Mucosa of rectum (tissue), 2 donors: ENCODE measurements at regions not wholly inside any gene's neighbourhood (a gene's known extent, or its start where the extent isn't known, plus 50 kb on each side); places are given as distances from the start of the nearest gene placed in this dataset.

Experiments
- H3K27ac ChIP-seq, 2 donors: one replicate each; pipeline ENCODE4 v1.7.0; 2013; ENCODE audit warnings: inconsistent platforms in 2 of 2, low read depth in 2 of 2, low read length in 2 of 2
- H3K27me3 ChIP-seq, 2 donors: one replicate each; pipeline ENCODE4 v1.7.0; 2013; ENCODE audit warnings: low read length in 2 of 2; ENCODE audit not compliant: control insufficient read depth in 2 of 2, insufficient read depth in 2 of 2
- H3K36me3 ChIP-seq, 2 donors: one replicate each; pipeline ENCODE4 v1.7.0; 2013; ENCODE audit warnings: low read length in 2 of 2; ENCODE audit not compliant: control insufficient read depth in 2 of 2, insufficient read depth in 2 of 2
- H3K4me1 ChIP-seq, 2 donors: one replicate each; pipeline ENCODE4 v1.7.0; 2013; ENCODE audit warnings: low read length in 2 of 2, mild to moderate bottlenecking in 1 of 2; ENCODE audit not compliant: control insufficient read depth in 2 of 2, insufficient read depth in 2 of 2
- H3K4me3 ChIP-seq, 2 donors: one replicate each; pipeline ENCODE4 v1.7.0; 2013; ENCODE audit warnings: low read length in 2 of 2
- H3K9ac ChIP-seq, 2 donors: one replicate each; pipeline ENCODE4 v1.7.0; 2013; ENCODE audit warnings: low read length in 2 of 2, low read depth in 1 of 2, mild to moderate bottlenecking in 1 of 2
- H3K9me3 ChIP-seq, 2 donors: one replicate each; pipeline ENCODE4 v1.7.0; 2013; ENCODE audit warnings: low read length in 2 of 2; ENCODE audit not compliant: control insufficient read depth in 2 of 2
- donor health status: healthy.
- donor health status: Normal muscosa, but diverticular disease.

GRCh38 chr5:7073666-7074065 is 322.3 kb upstream of the ADCY2 start:
- Histone ChIP-seq H3K36me3 (no peaks in the 10 kb centered on the region), H3K27ac (no peak overlapping the region), H3K9me3 (no peaks in the 10 kb centered on the region), H3K27me3 (no peaks in the 10 kb centered on the region), H3K9ac (no peak overlapping the region), H3K4me3 (no peak overlapping the region), H3K4me1 (no peaks in the 10 kb centered on the region)

GRCh38 chr5:7074176-7074575 is 321.8 kb upstream of the ADCY2 start:
- Histone ChIP-seq H3K27ac (no peak overlapping the region), H3K4me1 (no peaks in the 10 kb centered on the region), H3K27me3 (no peaks in the 10 kb centered on the region)

GRCh38 chr5:7075470-7075869 is 320.5 kb upstream of the ADCY2 start:
- Histone ChIP-seq H3K9me3 (no peaks in the 10 kb centered on the region), H3K36me3 (no peaks in the 10 kb centered on the region), H3K4me1 (no peaks in the 10 kb centered on the region), H3K4me3 (no peak overlapping the region), H3K27ac (no peak overlapping the region), H3K9ac (no peak overlapping the region), H3K27me3 (no peaks in the 10 kb centered on the region)

More at GRCh38 chr5:7074176-7074575, 321.8 kb upstream of the ADCY2 start:
- Histone ChIP-seq H3K9ac (no peak overlapping the region), H3K9me3 (no peaks in the 10 kb centered on the region), H3K36me3 (no peaks in the 10 kb centered on the region), H3K4me3 (no peak overlapping the region)

- Histone ChIP-seq H3K4me1 (no peaks in the 10 kb centered on the region), H3K27ac (no peak overlapping the region), H3K36me3 (no peaks in the 10 kb centered on the region), H3K4me3 (no peak overlapping the region), H3K9me3 (no peaks in the 10 kb centered on the region), H3K27me3 (no peaks in the 10 kb centered on the region), H3K9ac (no peak overlapping the region)
Observed at GRCh38 chr5:7078101-7078500, 317.8 kb upstream of the ADCY2 start.

- Histone ChIP-seq H3K9me3 (no peaks in the 10 kb centered on the region), H3K4me3 (no peak overlapping the region), H3K4me1 (no peaks in the 10 kb centered on the region), H3K27ac (no peak overlapping the region), H3K9ac (no peak overlapping the region), H3K36me3 (no peaks in the 10 kb centered on the region), H3K27me3 (no peaks in the 10 kb centered on the region)
Observed at GRCh38 chr5:7078901-7079300, 317.0 kb upstream of the ADCY2 start.

- no peaks in the 10 kb centered on the region for H3K27me3 ChIP-seq
- no peaks in the 10 kb centered on the region for H3K9me3 ChIP-seq
- H3K4me3 ChIP-seq, result no peak overlapping the region
- H3K27ac ChIP-seq, result no peak overlapping the region
- no peaks in the 10 kb centered on the region for H3K4me1 ChIP-seq
- no peak overlapping the region for H3K9ac ChIP-seq
- H3K36me3 ChIP-seq, result no peaks in the 10 kb centered on the region
Observed at GRCh38 chr5:7080501-7080900, 315.4 kb upstream of the ADCY2 start.

- no peak overlapping the region for H3K27ac ChIP-seq
- no peaks in the 10 kb centered on the region for H3K4me1 ChIP-seq
- H3K9me3 ChIP-seq, result no peaks in the 10 kb centered on the region
- H3K4me3 ChIP-seq, result no peak overlapping the region
- no peaks in the 10 kb centered on the region for H3K36me3 ChIP-seq
- no peaks in the 10 kb centered on the region for H3K27me3 ChIP-seq
- H3K9ac ChIP-seq, result no peak overlapping the region
Observed at GRCh38 chr5:7087719-7088297, 308.1 kb upstream of the ADCY2 start.

GRCh38 chr5:7088849-7089248 is 307.1 kb upstream of the ADCY2 start:
- no peak overlapping the region for H3K9ac ChIP-seq
- H3K9me3 ChIP-seq, result no peaks in the 10 kb centered on the region
- no peak overlapping the region for H3K4me3 ChIP-seq
- no peaks in the 10 kb centered on the region for H3K4me1 ChIP-seq
- no peaks in the 10 kb centered on the region for H3K27me3 ChIP-seq
- no peaks in the 10 kb centered on the region for H3K36me3 ChIP-seq
- H3K27ac ChIP-seq, result no peak overlapping the region

- Histone ChIP-seq H3K27ac (no peak overlapping the region), H3K9me3 (no peaks in the 10 kb centered on the region), H3K9ac (no peak overlapping the region), H3K27me3 (no peaks in the 10 kb centered on the region), H3K4me1 (no peaks in the 10 kb centered on the region), H3K4me3 (no peak overlapping the region), H3K36me3 (no peaks in the 10 kb centered on the region)
Observed at GRCh38 chr5:7094626-7095025, 301.3 kb upstream of the ADCY2 start.

GRCh38 chr5:7096294-7096693 is 299.6 kb upstream of the ADCY2 start:
- H3K9me3 ChIP-seq, result no peaks in the 10 kb centered on the region
- H3K4me3 ChIP-seq, result no peak overlapping the region
- H3K9ac ChIP-seq, result no peak overlapping the region
- H3K36me3 ChIP-seq, result no peaks in the 10 kb centered on the region
- no peak overlapping the region for H3K27ac ChIP-seq
- H3K27me3 ChIP-seq, result no peaks in the 10 kb centered on the region
- H3K4me1 ChIP-seq, result no peaks in the 10 kb centered on the region

- H3K27me3 ChIP-seq, result no peaks in the 10 kb centered on the region
- H3K4me3 ChIP-seq, result no peak overlapping the region
- no peak overlapping the region for H3K9ac ChIP-seq
- H3K9me3 ChIP-seq, result no peaks in the 10 kb centered on the region
- H3K4me1 ChIP-seq, result no peaks in the 10 kb centered on the region
- H3K27ac ChIP-seq, result no peak overlapping the region
- H3K36me3 ChIP-seq, result no peaks in the 10 kb centered on the region
Observed at GRCh38 chr5:7105358-7105757, 290.6 kb upstream of the ADCY2 start.
